ENCODE measurements at regions not wholly inside any gene's neighbourhood (a gene's known extent, or its start where the extent isn't known, plus 50 kb on each side); places are given as distances from the start of the nearest gene placed in this dataset.

DNA sequence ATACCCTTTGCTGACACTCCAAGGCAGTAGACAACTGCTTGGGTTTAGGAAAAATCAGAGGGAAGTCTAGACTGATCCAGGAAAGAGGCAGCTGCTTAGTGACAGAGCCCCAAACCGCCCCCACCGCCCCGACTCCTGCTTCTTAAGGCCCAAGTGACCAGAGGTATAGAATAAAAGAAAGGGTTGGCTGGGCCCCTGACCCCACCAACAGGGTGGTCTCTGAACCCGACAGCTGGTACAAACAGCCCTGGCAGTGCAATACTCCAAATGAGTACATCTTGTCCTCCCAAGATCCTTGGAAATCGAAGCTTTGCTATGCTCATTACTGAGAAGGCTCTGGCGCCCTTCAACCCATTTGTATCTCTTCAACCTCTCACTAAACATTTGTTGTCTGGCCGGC is 60.6 kb downstream of the PABIR2 start:
- no peak for DNase-seq (ENCODE audit: low read depth in 1 of 2, low spot score in 1 of 2)
- TF ChIP-seq, protein P1, sequence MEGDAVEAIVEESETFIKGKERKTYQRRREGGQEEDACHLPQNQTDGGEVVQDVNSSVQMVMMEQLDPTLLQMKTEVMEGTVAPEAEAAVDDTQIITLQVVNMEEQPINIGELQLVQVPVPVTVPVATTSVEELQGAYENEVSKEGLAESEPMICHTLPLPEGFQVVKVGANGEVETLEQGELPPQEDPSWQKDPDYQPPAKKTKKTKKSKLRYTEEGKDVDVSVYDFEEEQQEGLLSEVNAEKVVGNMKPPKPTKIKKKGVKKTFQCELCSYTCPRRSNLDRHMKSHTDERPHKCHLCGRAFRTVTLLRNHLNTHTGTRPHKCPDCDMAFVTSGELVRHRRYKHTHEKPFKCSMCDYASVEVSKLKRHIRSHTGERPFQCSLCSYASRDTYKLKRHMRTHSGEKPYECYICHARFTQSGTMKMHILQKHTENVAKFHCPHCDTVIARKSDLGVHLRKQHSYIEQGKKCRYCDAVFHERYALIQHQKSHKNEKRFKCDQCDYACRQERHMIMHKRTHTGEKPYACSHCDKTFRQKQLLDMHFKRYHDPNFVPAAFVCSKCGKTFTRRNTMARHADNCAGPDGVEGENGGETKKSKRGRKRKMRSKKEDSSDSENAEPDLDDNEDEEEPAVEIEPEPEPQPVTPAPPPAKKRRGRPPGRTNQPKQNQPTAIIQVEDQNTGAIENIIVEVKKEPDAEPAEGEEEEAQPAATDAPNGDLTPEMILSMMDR (IDR thresholded peaks at IDR 0.05; ENCODE audit: low read depth, low read length) = no peak
- Histone ChIP-seq H3K27me3 (no peaks in the 10 kb centered on the region), H3K36me3 (no peaks in the 10 kb centered on the region), H3K4me3 (no peak overlapping the region), H3K27ac (no peak overlapping the region), H3K9me3 (ENCODE audit: low read depth) (no peaks in the 10 kb centered on the region), H3K4me1 (ENCODE audit: low read depth) (peaks cover 28% of the 10 kb centered on the region)

DNA sequence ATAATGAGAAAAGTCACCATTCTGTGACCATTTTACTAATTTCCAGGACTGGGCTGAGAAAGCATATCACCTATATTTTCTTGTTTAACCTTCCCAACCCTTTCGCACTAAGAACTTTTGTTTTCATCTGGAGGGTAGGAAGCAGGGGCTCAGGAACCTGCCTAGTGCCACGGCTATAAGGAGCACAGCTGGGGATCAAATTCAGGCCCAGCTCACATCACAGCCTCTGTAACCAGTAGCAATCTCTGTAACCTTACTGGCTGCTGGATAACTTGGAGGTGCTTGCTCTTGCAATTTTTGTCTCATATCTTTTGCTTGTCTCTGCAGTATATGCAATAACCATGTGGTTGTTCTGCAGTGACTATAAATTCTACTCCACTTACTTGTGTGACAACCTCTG is 62.0 kb downstream of the PABIR2 start:
- Histone ChIP-seq H3K27me3 (no peaks in the 10 kb centered on the region), H3K4me3 (no peak overlapping the region), H3K4me1 (ENCODE audit: low read depth) (peaks cover 28% of the 10 kb centered on the region), H3K27ac (peak overlapping the region; percentile 74), H3K36me3 (no peaks in the 10 kb centered on the region), H3K9me3 (ENCODE audit: low read depth) (no peaks in the 10 kb centered on the region)
- TF ChIP-seq, protein P1 (IDR thresholded peaks at IDR 0.05; ENCODE audit: low read depth, low read length) = no peak
- DNase-seq (ENCODE audit: low read depth in 1 of 2, low spot score in 1 of 2) = no peak

DNA sequence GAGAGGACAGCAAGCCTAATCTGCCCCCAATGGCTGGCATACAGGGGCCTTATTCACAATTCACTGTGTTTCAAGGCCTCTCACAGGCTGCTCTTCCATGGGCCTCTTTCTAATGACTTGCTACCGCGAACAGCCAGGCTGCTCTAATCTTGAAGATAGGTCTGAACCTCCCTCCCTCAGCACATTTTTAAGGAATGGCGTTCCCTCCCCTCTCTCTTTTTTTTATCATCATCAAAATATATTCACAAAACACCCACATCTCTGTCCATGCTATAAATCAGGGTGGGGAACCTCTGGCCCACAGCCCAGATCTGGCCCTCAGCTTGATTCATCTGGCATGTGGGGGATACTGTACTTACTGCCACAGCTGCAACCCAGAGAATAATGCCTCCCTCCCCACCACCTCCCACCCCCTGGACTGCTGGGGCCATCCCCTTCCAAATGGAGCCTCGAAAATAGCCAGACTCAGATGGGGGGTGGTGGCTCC is 62.5 kb downstream of the PABIR2 start:
- peaks cover 28% of the 10 kb centered on the region for H3K4me1 ChIP-seq (ENCODE audit: low read depth)
- TF ChIP-seq, protein P1 (IDR thresholded peaks at IDR 0.05; ENCODE audit: low read depth, low read length) = no peak
- H3K27me3 ChIP-seq = no peaks in the 10 kb centered on the region
- peak in 1 of 2 donors; percentile 73 for DNase-seq (ENCODE audit: low read depth in 1 of 2, low spot score in 1 of 2)
- H3K27ac ChIP-seq = peak overlapping the region; percentile 74
- H3K36me3 ChIP-seq = no peaks in the 10 kb centered on the region
- H3K4me3 ChIP-seq = no peak overlapping the region
- H3K9me3 ChIP-seq (ENCODE audit: low read depth) = no peaks in the 10 kb centered on the region

DNA sequence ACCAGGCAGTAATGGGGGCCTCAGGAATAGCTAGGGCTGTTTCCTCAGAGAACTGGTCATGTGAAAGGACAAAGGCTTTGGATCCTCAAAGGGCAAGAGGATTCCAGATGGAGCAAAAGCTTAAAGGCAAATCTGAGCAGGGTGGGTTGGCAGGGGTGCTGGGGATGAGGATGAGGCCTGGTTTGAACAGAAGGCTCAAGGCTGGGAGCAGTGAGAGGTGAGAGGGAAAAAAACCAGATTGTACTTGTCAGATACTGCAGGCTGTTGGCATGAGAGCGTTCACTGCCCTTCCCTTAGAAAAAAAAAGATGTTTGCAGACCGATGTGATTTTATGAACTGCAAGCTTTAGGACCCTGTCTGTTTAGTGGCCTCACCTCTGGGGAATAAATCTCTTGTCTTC is 63.4 kb downstream of the PABIR2 start:
- Histone ChIP-seq H3K27me3 (no peaks in the 10 kb centered on the region), H3K27ac (peak overlapping the region; percentile 74), H3K4me3 (no peak overlapping the region), H3K36me3 (no peaks in the 10 kb centered on the region), H3K4me1 (ENCODE audit: low read depth) (peaks cover 28% of the 10 kb centered on the region), H3K9me3 (ENCODE audit: low read depth) (no peaks in the 10 kb centered on the region)
- TF ChIP-seq, protein P1 (IDR thresholded peaks at IDR 0.05; ENCODE audit: low read depth, low read length) = no peak
- DNase-seq (ENCODE audit: low read depth in 1 of 2, low spot score in 1 of 2) = peak in 1 of 2 donors; percentile 52

DNA sequence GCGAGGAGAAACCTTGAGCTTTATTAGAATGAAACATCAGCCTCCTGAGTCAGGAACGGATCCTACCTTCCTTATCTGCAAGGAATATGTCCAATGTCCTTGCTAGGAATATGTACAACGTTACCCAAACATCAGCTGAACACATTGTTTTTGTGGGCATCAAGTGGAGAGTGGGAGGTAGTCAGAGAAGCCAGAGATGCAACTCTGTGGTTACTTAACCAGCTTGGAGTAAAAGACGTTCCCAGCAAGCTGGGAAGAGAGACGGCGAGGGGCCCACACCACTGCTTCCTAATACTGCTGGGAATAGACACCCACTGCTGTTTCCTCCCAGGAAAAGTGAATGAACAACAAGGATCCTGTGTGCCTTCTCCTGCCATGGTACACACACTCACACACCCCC is 64.3 kb downstream of the PABIR2 start:
- peak in 1 of 2 donors; percentile 51 for DNase-seq (ENCODE audit: low read depth in 1 of 2, low spot score in 1 of 2)
- peak overlapping the region; percentile 74 for H3K27ac ChIP-seq
- no peaks in the 10 kb centered on the region for H3K27me3 ChIP-seq
- peaks cover 28% of the 10 kb centered on the region for H3K4me1 ChIP-seq (ENCODE audit: low read depth)
- no peak overlapping the region for H3K4me3 ChIP-seq
- no peaks in the 10 kb centered on the region for H3K36me3 ChIP-seq
- H3K9me3 ChIP-seq (ENCODE audit: low read depth) = no peaks in the 10 kb centered on the region
- TF ChIP-seq, protein P1 (IDR thresholded peaks at IDR 0.05; ENCODE audit: low read depth, low read length) = no peak

DNA sequence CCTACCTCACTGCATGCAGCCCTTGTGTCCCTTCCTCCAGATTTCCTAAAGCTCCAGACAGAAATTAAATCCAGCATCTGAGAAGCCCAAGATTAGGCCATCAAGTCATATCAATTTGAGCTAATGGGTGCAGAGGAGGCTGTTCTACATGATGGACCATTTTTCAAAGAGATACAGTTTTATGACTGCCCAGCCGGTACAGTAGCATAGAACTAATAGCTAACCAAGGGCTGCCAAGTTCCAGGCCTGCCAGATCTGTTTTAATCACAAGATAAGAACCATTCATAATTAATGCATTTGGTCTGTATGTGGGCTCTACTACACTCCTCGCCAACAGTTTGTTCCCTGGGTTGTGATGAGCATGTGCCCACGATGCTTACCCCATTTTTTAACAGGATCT is 64.9 kb downstream of the PABIR2 start:
- H3K27ac ChIP-seq = no peak overlapping the region
- DNase-seq (ENCODE audit: low read depth in 1 of 2, low spot score in 1 of 2) = no peak
- no peaks in the 10 kb centered on the region for H3K9me3 ChIP-seq (ENCODE audit: low read depth)
- TF ChIP-seq, protein P1 (IDR thresholded peaks at IDR 0.05; ENCODE audit: low read depth, low read length) = no peak
- no peak overlapping the region for H3K4me3 ChIP-seq
- H3K27me3 ChIP-seq = no peaks in the 10 kb centered on the region
- H3K4me1 ChIP-seq (ENCODE audit: low read depth) = peaks cover 28% of the 10 kb centered on the region
- no peaks in the 10 kb centered on the region for H3K36me3 ChIP-seq

Data from cardiac muscle cell (in vitro differentiated cells and primary cell).